ENCODE measurements at regions not wholly inside any gene's neighbourhood (a gene's known extent, or its start where the extent isn't known, plus 50 kb on each side); places are given as distances from the start of the nearest gene placed in this dataset.

DNA sequence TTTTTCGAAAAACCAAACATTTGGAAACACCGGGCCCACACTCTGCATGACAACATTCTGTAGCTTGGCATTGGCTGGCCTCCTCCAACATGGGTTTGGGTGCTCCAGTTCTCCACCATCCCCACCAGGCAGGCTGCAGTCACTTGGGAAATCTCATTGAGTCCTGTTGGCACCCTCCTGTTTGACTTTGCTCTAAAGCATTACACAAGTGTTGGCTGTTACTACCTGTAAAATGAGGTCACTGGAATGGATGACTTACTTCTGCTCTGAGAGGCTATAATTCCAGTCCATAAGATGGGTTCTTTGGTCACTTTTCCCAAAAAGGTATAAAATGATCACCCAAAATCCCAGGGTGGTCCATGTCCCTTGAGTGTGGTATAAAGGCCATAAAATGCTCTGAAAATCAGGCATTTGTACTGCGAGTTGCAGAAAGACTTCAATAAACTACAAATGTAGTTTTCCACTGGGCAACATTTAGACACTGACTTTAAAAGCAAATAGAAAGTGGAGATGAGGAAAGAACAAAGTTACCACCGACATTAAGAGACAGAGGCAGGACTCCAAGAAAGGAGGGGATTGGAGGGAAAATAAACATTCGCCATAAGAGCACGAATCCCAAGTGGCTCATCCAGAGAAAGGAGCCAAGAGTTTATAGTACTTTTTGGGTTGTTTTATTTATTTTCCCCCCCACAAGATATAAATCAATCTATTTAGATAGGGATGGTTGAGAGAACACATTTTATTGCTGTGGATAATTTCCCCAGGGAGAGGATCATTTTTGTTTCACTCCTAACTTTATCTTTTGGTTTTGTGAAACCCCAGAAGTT is 295.1 kb downstream of the TLE1 start:
- Histone ChIP-seq H3K9me3 (no peaks in the 10 kb centered on the region), H3K36me3 (no peaks in the 10 kb centered on the region), H3K4me1 (peaks cover 0 to 3% of the 10 kb centered on the region in 2 donors), H3K27ac (no peak overlapping the region), H3K4me3 (no peak overlapping the region), H3K27me3 (no peaks in the 10 kb centered on the region)
- intact Hi-C loops (cut with DNase I), result no loop called here
- TF ChIP-seq, protein P1, sequence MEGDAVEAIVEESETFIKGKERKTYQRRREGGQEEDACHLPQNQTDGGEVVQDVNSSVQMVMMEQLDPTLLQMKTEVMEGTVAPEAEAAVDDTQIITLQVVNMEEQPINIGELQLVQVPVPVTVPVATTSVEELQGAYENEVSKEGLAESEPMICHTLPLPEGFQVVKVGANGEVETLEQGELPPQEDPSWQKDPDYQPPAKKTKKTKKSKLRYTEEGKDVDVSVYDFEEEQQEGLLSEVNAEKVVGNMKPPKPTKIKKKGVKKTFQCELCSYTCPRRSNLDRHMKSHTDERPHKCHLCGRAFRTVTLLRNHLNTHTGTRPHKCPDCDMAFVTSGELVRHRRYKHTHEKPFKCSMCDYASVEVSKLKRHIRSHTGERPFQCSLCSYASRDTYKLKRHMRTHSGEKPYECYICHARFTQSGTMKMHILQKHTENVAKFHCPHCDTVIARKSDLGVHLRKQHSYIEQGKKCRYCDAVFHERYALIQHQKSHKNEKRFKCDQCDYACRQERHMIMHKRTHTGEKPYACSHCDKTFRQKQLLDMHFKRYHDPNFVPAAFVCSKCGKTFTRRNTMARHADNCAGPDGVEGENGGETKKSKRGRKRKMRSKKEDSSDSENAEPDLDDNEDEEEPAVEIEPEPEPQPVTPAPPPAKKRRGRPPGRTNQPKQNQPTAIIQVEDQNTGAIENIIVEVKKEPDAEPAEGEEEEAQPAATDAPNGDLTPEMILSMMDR (IDR thresholded peaks at IDR 0.05), result no peak
- ATAC-seq (no peak), DNase-seq (peak in 2 of 4 donors; percentile 44 to 50)

DNA sequence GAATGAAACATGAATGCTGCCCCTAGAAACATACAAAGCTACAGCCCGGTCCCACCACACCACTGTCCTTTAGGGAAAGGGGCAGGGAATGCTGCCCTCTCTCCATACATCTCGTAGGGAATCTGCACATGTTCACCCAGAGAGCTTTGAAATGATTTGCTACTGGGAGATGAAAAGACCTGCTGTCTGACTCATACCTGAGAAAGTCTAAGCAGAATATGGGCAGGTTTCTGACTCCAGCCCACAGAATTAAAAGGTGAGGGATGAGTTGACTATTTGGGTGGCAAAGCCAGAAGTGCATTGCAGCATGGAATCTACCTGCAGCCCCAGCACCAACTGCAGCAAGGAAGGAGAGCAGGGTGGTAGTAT is 297.9 kb downstream of the TLE1 start:
- Histone ChIP-seq H3K9me3 (no peaks in the 10 kb centered on the region), H3K36me3 (no peaks in the 10 kb centered on the region), H3K27ac (no peak overlapping the region), H3K27me3 (no peaks in the 10 kb centered on the region), H3K4me3 (no peak overlapping the region), H3K4me1 (peaks cover 0 to 3% of the 10 kb centered on the region in 2 donors)
- ATAC-seq, result no peak
- TF ChIP-seq, protein P1 (IDR thresholded peaks at IDR 0.05), result no peak
- intact Hi-C loops (cut with DNase I), result no loop called here
- DNase-seq, result no peak

DNA sequence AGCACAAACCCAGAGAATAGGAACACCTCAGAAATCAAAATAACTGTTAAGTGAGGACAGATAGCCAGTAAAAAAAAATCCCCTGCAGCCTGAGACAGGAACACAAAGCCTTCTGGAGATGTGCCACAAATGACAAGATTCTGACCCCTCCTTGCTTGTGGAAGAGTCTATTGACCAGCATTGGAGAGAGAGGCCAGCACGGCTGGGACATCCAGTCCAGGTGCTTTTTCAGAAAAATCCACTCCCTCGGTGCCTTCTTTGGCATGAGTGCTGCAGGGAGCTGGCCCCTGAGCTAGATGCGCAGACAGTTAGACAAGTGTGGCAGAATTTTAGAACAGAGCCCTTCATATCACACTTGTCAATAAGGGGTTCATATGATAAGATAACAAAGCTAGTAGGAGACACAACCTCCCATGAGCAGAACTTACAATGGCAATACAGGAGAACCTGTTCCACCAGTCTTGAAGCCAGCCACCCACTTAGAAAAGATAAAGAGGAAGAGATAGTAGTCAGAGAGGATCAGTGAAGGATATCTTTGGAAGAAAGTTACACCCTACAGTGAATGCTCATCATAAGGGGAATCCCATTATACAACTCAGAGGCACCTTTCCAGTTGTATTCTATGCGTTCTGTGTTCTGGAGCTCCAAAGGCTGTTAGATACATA is 298.4 kb downstream of the TLE1 start:
- H3K9me3 ChIP-seq, result no peaks in the 10 kb centered on the region
- ATAC-seq (no peak), DNase-seq (no peak)
- intact Hi-C loops (cut with DNase I), result no loop called here
- no peak overlapping the region for H3K4me3 ChIP-seq
- no peaks in the 10 kb centered on the region for H3K27me3 ChIP-seq
- TF ChIP-seq, protein P1 (IDR thresholded peaks at IDR 0.05), result no peak
- H3K4me1 ChIP-seq, result peaks cover 0 to 3% of the 10 kb centered on the region in 2 donors
- H3K27ac ChIP-seq, result no peak overlapping the region
- H3K36me3 ChIP-seq, result no peaks in the 10 kb centered on the region

DNA sequence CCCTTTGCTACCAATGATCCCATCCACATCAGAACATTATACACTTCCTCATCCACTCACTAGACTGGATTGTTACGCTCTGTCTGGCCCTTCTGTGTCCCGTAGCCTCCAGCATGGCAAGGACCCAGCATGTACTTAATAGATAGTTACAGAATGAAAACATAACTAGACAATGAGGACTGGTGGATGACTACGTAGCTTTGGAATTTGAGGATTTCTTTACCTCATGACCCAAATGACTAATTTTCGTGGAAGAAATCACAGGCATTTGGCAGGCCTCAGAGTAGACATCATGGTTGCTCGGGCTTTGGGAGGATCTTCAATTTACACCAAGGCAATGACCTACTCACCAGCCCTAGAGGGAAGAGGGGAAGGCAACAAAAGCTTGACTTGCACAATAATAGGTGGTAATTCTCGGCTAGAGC is 299.8 kb downstream of the TLE1 start:
- intact Hi-C loops (cut with DNase I), result no loop called here
- no peaks in the 10 kb centered on the region for H3K9me3 ChIP-seq
- H3K4me3 ChIP-seq, result no peak overlapping the region
- no peaks in the 10 kb centered on the region for H3K36me3 ChIP-seq
- DNase-seq (no peak), ATAC-seq (peak; percentile 78)
- no peaks in the 10 kb centered on the region for H3K27me3 ChIP-seq
- no peak overlapping the region for H3K27ac ChIP-seq
- peaks cover 0 to 3% of the 10 kb centered on the region in 2 donors for H3K4me1 ChIP-seq
- TF ChIP-seq, protein P1 (IDR thresholded peaks at IDR 0.05), result no peak

DNA sequence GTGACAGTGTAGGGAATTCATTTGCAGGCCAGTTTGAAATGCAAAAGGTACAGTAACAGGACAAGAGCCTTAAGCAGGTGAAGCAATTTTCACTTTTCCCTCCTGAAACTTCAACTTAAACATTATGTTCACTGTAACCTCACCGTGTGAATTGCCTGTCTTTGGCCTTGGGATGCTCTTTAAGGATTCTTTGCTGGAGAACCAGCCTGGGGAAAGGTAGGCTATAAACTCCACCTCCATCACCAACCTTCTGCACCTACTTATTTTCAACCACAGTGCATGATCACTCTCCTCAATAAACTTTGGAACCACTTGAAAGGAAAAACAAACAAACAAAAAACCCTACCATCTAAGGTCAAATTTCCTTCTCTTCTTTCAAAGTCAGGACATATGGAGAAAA is 300.5 kb downstream of the TLE1 start:
- no peaks in the 10 kb centered on the region for H3K36me3 ChIP-seq
- H3K27ac ChIP-seq, result no peak overlapping the region
- TF ChIP-seq, protein P1 (IDR thresholded peaks at IDR 0.05), result no peak
- H3K9me3 ChIP-seq, result no peaks in the 10 kb centered on the region
- ATAC-seq, result no peak
- intact Hi-C loops (cut with DNase I), result no loop called here
- peaks cover 0 to 3% of the 10 kb centered on the region in 2 donors for H3K4me1 ChIP-seq
- no peak for DNase-seq
- H3K4me3 ChIP-seq, result no peak overlapping the region
- no peaks in the 10 kb centered on the region for H3K27me3 ChIP-seq

All from left lung (tissue), 4 donors.